Gastrocnemius medialis (tissue), 4 donors: ENCODE measurements at regions not wholly inside any gene's neighbourhood (a gene's known extent, or its start where the extent isn't known, plus 50 kb on each side); places are given as distances from the start of the nearest gene placed in this dataset.

Source experiments
- POLR2A ChIP-seq, 2 donors: fragments of 450-650 bp; IDR thresholded peaks; one replicate each; pipeline ENCODE4 v1.6.1; 2017; ENCODE audit warnings: antibody characterized with exemption in 2 of 2, mild to moderate bottlenecking in 2 of 2, moderate library complexity in 2 of 2
- TF ChIP-seq, protein P1 (sequence below), 5 experiments: fragments of 450-650 bp in 3 of 5; fragments of 200-600 bp in 2 of 5; sonication (generic) in 2 of 5; IDR thresholded peaks in 4 of 5; conservative IDR thresholded peaks in 1 of 5; 1 replicate in 4 of 5; 2 replicates in 1 of 5; pipeline ENCODE4 v1.5.1; 2016 to 2019; ENCODE audit warnings: antibody characterized with exemption in 5 of 5, mild to moderate bottlenecking in 3 of 5, moderate library complexity in 3 of 5

DNA sequence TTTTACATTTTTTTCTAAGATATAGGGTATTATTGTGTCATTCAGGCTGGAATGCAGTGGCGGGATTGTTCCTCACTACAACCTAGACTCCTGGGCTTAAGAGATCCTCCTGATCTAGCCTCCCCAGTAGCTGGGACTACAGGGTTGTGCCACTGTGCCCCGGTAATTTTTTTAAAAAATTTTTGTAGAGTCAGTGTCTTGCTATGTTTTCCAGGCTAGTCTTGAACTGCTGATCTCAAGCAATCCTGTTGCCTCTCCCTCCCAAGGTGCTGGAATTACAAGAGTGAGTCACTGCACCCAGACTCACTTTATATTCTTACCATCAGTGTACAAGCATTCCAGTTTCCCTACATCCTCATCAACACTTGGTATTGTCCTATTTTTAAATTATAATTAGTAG is 156.4 kb upstream of the GYPA start:
- no peak for TF ChIP-seq POLR2A (IDR thresholded peaks at IDR 0.05)
- TF ChIP-seq, protein P1, sequence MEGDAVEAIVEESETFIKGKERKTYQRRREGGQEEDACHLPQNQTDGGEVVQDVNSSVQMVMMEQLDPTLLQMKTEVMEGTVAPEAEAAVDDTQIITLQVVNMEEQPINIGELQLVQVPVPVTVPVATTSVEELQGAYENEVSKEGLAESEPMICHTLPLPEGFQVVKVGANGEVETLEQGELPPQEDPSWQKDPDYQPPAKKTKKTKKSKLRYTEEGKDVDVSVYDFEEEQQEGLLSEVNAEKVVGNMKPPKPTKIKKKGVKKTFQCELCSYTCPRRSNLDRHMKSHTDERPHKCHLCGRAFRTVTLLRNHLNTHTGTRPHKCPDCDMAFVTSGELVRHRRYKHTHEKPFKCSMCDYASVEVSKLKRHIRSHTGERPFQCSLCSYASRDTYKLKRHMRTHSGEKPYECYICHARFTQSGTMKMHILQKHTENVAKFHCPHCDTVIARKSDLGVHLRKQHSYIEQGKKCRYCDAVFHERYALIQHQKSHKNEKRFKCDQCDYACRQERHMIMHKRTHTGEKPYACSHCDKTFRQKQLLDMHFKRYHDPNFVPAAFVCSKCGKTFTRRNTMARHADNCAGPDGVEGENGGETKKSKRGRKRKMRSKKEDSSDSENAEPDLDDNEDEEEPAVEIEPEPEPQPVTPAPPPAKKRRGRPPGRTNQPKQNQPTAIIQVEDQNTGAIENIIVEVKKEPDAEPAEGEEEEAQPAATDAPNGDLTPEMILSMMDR (IDR thresholded peaks at IDR 0.05 in 4 of 5, conservative IDR thresholded peaks at IDR 0.05 in 1 of 5) = no peak
